Daoy (cell line): ENCODE measurements at regions not wholly inside any gene's neighbourhood (a gene's known extent, or its start where the extent isn't known, plus 50 kb on each side); places are given as distances from the start of the nearest gene placed in this dataset.
"Not testable (repeated sequence)": the region's sequence is repeated elsewhere in the genome, so short reads cannot be mapped to it uniquely, and the experiment has no call there.

Experiments used
- DNase-seq: peaks from one replicate; pipeline ENCODE4 v3.0.0-alpha.2; 2015; ENCODE audit warnings: low read depth

GRCh38 chr3:134704133-134704532, 53.3 kb upstream of the KY start:
- no peak for DNase-seq

- DNase-seq = no peak
Measured at GRCh38 chr3:134704556-134704955, 53.7 kb upstream of the KY start.

- peak; percentile 83 for DNase-seq
Measured at GRCh38 chr3:134707908-134708597, 57.2 kb upstream of the KY start.

GRCh38 chr3:134708671-134709070, 57.8 kb upstream of the KY start:
- peak; percentile 93 for DNase-seq

- DNase-seq = no peak
Measured at GRCh38 chr3:134709076-134709475, 58.3 kb upstream of the KY start.

- peak; percentile 19 for DNase-seq
Measured at GRCh38 chr3:134709561-134710312, 58.9 kb upstream of the KY start.

- no peak for DNase-seq
Measured at GRCh38 chr3:134710313-134710680, 59.5 kb upstream of the KY start.

- DNase-seq = peak; percentile 69
Measured at GRCh38 chr3:134711284-134711683, 60.5 kb upstream of the KY start.

- no peak for DNase-seq
Measured at GRCh38 chr3:134713671-134714070, 62.8 kb upstream of the KY start.

- DNase-seq = no peak
Measured at GRCh38 chr3:134718726-134719125, 67.9 kb upstream of the KY start.

- no peak for DNase-seq
Measured at GRCh38 chr3:134721214-134721613, 70.4 kb upstream of the KY start.

GRCh38 chr3:134722969-134723368, 72.1 kb upstream of the EPHB1 start:
- no peak for DNase-seq

GRCh38 chr3:134729649-134730048, 65.4 kb upstream of the EPHB1 start:
- DNase-seq = no peak

- no peak for DNase-seq
Measured at GRCh38 chr3:134737516-134737915, 57.5 kb upstream of the EPHB1 start.

GRCh38 chr3:134740077-134740476, 55.0 kb upstream of the EPHB1 start:
- not testable (repeated sequence) for DNase-seq

- DNase-seq = no peak
Measured at GRCh38 chr3:134742202-134742601, 52.9 kb upstream of the EPHB1 start.

GRCh38 chr3:134743006-134743405, 52.1 kb upstream of the EPHB1 start:
- DNase-seq = no peak
